HG02973 (cell line): ENCODE measurements at regions not wholly inside any gene's neighbourhood (a gene's known extent, or its start where the extent isn't known, plus 50 kb on each side); places are given as distances from the start of the nearest gene placed in this dataset.

ENCODE experiments used
- ATAC-seq: cut with Tn5 transposase; IDR thresholded peaks from one replicate; pipeline ENCODE4 v1.9.1; 2021; ENCODE audit warnings: moderate library complexity; ENCODE audit not compliant: unreplicated experiment

DNA sequence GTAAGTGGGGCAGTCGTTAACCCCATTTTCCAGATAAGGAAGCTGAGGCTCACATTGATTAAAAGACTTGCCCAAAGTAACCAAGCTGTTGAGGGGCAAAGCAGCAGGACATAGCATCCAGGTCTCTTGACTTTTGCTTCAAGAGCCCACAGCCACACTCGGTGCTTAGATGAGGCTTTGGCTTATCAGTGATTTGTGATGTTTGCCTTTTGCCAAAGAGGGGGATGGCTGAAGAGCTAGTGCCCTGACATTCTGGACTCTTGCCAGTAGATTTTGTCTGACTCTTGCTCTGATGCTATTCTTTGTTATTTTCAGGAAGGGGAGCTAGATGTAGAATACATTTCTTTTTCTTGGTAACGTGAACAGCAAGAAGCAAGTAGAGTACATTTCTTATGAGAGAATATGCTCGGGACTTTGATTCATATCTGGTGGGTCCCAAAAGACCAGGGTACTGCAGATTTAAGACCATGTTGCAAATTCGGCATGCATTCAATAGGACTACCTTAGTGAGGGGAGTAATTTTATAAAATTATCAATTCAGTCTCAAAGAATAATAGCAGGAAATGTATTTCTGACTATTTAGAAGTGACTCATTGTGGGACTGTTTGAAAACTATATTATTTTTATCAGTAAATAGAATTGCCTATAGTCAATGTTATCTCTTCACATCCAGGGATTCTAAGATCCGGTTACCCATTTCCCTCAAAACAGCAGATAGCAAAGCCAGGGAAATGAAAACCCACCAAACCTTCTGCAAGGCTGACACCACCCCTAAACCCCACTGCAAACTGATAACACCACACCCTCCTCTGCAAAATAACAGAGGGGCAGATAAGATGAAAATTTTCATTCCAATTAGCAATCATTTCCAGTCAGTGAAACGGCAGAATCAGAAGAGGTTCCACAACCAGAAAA is 180.0 kb upstream of the BMPER start:
- ATAC-seq = no peak

- no peak for ATAC-seq
These were observed 178.8 kb upstream of the BMPER start for GRCh38 chr7:33726582-33726981.

DNA sequence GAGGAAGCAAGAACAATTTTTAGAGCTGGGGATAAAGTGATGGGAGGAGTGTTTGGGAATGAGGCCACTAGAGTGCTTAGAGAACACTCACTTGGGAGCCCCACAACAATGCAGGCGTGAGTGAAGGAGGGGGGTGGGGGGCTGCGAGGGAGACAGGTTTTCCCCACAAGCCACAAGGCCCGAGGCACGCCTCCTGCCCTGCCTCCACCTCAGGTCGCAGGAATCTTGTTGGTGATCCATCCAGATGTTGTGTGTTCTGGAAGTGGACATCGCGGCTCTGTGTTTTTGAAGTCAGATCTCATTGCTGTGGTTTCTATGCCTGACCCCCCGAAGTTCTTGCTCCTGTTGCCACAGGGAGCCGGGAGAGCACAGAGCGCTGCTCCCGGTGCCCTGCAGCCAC is 178.0 kb upstream of the BMPER start:
- no peak for ATAC-seq

DNA sequence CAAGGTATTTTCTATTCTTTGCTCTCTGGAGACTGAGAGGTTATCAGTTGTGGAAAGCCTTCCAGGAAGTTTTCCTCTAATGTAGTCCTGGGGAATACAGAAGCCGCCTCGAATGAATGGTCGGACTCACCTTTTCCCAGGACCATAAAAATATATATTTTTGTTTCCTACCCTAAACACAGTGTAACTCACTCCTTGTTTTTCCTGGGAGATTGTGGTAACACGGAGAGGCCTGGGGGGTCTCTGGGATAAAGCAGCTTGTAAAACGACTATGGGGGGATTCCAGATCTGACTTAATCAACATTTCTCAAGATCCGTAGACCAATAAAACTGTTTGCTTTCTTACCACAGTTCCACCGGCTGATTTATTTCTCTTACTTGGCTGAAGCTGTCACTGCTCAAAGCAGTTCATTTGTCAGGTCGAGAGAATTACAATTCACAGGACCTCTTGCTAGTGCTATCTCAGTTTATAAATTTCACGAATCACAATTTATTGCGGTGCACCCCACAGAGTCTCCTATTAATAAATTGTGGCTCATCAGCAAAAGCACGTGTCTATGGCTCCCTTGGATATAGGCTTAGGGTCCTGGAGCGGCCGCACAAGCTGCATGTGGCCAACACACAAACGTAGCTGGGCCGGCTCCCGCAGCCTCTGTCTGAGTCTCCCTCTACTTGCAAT is 176.3 kb upstream of the BMPER start:
- ATAC-seq = no peak

DNA sequence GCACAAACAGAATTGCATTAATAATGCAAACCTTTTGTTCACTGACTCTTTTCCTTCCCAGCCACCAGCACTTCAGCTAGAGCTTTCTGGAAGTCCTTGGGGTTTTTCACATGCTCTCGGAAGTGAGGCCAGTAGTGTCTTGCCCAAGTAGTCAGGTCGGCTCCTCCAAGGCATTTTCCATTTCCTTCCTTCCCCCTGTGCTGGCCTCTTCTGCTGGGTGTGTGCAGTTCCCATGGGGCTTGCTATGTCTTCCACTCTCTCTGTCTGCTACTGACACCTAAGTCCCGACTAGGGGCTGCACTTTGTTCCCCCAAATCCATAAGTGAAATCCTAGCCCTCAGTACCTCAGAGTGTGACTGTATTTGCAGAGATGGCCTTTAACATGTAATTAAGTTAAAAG is 175.6 kb upstream of the BMPER start:
- ATAC-seq = no peak

GRCh38 chr7:33730958-33731357 is 174.4 kb upstream of the BMPER start:
- ATAC-seq = no peak

DNA sequence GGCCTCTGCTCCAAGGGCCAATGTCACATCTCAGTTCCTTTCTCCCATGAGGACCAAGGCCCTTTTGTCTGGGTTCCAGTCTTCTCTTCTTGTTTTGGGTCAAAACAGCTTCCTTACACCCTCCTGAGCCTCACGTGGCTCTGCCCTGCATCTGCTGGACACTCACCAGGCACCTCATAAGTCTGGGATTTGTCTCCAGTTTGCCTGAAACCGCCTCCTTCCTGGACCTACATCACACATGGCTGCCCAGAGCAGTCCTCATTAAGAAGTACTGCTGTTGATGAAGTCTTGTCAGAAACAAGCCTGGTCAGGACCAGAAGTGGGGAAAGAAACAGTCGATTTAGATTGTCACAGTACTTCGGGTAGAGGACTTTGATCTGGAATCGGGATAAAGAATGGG is 173.4 kb upstream of the BMPER start:
- no peak for ATAC-seq

GRCh38 chr7:33732462-33732861 is 172.9 kb upstream of the BMPER start:
- ATAC-seq = no peak

GRCh38 chr7:33733870-33734650 is 171.3 kb upstream of the BMPER start:
- ATAC-seq = no peak

DNA sequence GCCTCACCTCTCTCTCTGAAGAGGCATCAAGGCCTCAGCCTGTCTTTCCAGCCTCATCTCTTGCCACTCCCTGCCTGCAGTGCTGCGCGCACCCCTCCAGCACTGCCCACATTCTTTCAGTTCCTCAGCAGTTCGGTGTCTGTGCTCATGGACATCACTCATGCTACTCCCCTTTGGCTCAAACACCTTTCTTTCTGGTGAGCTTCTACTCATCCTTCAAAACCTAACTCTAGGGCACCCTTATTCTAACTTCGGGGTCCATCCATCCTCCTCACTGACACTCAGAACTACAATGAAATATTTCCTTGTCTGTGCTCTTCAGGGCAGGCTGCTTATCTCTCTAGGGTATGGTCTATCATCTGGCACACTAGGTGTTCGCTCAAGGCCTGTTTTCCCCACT is 169.9 kb upstream of the BMPER start:
- no peak for ATAC-seq

GRCh38 chr7:33736521-33737221 is 168.7 kb upstream of the BMPER start:
- ATAC-seq = no peak

GRCh38 chr7:33738260-33738935 is 166.9 kb upstream of the BMPER start:
- no peak for ATAC-seq

GRCh38 chr7:33739286-33739685 is 166.1 kb upstream of the BMPER start:
- ATAC-seq = no peak

GRCh38 chr7:33742521-33742920 is 162.8 kb upstream of the BMPER start:
- ATAC-seq = no peak

- ATAC-seq = no peak
These were observed 162.2 kb upstream of the BMPER start for GRCh38 chr7:33742999-33743587.

DNA sequence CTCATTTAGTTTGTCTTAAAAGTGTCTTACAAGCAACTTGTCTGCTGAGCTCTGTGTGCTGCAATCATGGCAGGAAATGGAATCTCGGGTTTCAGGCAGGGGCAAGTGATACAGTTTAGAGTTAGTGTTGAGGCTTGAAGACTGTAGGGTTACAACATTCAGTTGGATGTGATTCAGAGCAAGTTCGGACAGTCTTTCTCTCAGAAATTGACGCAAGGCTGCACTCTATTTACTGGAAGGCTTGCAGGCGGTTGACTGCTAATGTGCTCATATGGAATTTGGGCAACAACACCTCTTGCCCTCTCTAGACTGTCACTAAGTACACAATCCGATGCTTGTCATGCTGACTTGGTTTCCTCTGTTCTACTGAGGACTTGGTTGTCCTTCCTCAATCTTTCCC is 161.7 kb upstream of the BMPER start:
- ATAC-seq = no peak

GRCh38 chr7:33744293-33745075 is 160.9 kb upstream of the BMPER start:
- no peak for ATAC-seq

GRCh38 chr7:33745934-33746333 is 159.4 kb upstream of the BMPER start:
- no peak for ATAC-seq

- no peak for ATAC-seq
These were observed 156.5 kb upstream of the BMPER start for GRCh38 chr7:33748793-33749192.
